K562 (cell line): ENCODE measurements at regions not wholly inside any gene's neighbourhood (a gene's known extent, or its start where the extent isn't known, plus 50 kb on each side); places are given as distances from the start of the nearest gene placed in this dataset.

Experiments used
- ATF1 ChIP-seq, 2 experiments: fragments of 450-650 bp in 1 of 2; IDR thresholded peaks; 2 replicates each; pipeline ENCODE4 v1.6.1; 2016; ENCODE audit warnings: missing compliant biosample characterization in 1 of 2, missing genetic modification characterization in 1 of 2
- HNRNPLL ChIP-seq: fragments of 200-400 bp; formaldehyde crosslinking; IDR thresholded peaks from 2 replicates; pipeline ENCODE4 v1.6.1; 2017; ENCODE audit warnings: low read length, low read depth, mild to moderate bottlenecking; ENCODE audit not compliant: poor library complexity, severe bottlenecking
- LCOR ChIP-seq: sonication (generic); formaldehyde crosslinking; IDR thresholded peaks from 2 replicates; pipeline ENCODE4 v1.8.0; 2022; ENCODE audit warnings: mild to moderate bottlenecking, missing genetic modification reagents
- MAFG ChIP-seq: fragments of 450-650 bp; conservative IDR thresholded peaks from 2 replicates; pipeline ENCODE4 v1.6.1; 2016; ENCODE audit warnings: missing genetic modification characterization, missing compliant biosample characterization
- NONO ChIP-seq, 2 experiments: fragments of 200-400 bp in 1 of 2; fragments of 450-650 bp in 1 of 2; formaldehyde crosslinking in 1 of 2; IDR thresholded peaks; 2 replicates each; pipeline ENCODE4 v1.6.1; 2017; ENCODE audit warnings: low read depth in 2 of 2, mild to moderate bottlenecking in 2 of 2, moderate library complexity in 2 of 2, low read length in 1 of 2
- RAD51 ChIP-seq: fragments of 450-650 bp; IDR thresholded peaks from 2 replicates; pipeline ENCODE4 v1.7.1; 2016; ENCODE audit warnings: low read depth, mild to moderate bottlenecking, borderline replicate concordance
- SIN3B ChIP-seq: fragments of 450-650 bp; IDR thresholded peaks from 2 replicates; pipeline ENCODE4 v1.6.1; 2017; ENCODE audit warnings: low read depth, mild to moderate bottlenecking, moderate library complexity
- U2AF2 ChIP-seq: fragments of 200-400 bp; formaldehyde crosslinking; optimal IDR thresholded peaks from 2 replicates; pipeline ENCODE3; 2017; ENCODE audit warnings: low read depth, mild to moderate bottlenecking, low read length
- ZNF121 ChIP-seq: sonication (generic); formaldehyde crosslinking; conservative IDR thresholded peaks from 2 replicates; pipeline ENCODE4 v1.8.0; 2022; ENCODE audit warnings: missing genetic modification reagents
- ZNF347 ChIP-seq: fragments of 450-650 bp; formaldehyde crosslinking; IDR thresholded peaks from 2 replicates; pipeline ENCODE4 v1.4.0; 2020; ENCODE audit warnings: low read depth, mild to moderate bottlenecking, moderate library complexity
- TF ChIP-seq, protein P1 (sequence below), 3 experiments: fragments of 200-800 bp in 1 of 3; sonication (Bioruptor generic) in 1 of 3; sonication (generic) in 1 of 3; formaldehyde crosslinking in 1 of 3; IDR thresholded peaks; 2 replicates each; pipeline versions ENCODE4 v1.6.1 to v1.8.0; 2016 to 2022; ENCODE audit warnings: mild to moderate bottlenecking in 2 of 3, missing compliant biosample characterization in 2 of 3, missing genetic modification characterization in 2 of 3, missing genetic modification reagents in 1 of 3
- TF ChIP-seq, protein P2 (sequence below): fragments of 450-650 bp; IDR thresholded peaks from 2 replicates; pipeline ENCODE4 v1.6.1; 2016; ENCODE audit warnings: missing biosample characterization, missing genetic modification characterization
- TF ChIP-seq, protein P3 (sequence below), 2 experiments: fragments of 450-650 bp; IDR thresholded peaks; 2 replicates each; pipeline ENCODE4 v1.6.1; 2018; ENCODE audit warnings: mild to moderate bottlenecking in 2 of 2, low read depth in 1 of 2; ENCODE audit not compliant: partially characterized antibody in 2 of 2
- TF ChIP-seq, protein P4 (sequence below): fragments of 200-800 bp; sonication (Bioruptor generic); IDR thresholded peaks from 2 replicates; pipeline ENCODE4 v1.6.1; 2016; ENCODE audit warnings: missing genetic modification characterization, missing compliant biosample characterization

DNA sequence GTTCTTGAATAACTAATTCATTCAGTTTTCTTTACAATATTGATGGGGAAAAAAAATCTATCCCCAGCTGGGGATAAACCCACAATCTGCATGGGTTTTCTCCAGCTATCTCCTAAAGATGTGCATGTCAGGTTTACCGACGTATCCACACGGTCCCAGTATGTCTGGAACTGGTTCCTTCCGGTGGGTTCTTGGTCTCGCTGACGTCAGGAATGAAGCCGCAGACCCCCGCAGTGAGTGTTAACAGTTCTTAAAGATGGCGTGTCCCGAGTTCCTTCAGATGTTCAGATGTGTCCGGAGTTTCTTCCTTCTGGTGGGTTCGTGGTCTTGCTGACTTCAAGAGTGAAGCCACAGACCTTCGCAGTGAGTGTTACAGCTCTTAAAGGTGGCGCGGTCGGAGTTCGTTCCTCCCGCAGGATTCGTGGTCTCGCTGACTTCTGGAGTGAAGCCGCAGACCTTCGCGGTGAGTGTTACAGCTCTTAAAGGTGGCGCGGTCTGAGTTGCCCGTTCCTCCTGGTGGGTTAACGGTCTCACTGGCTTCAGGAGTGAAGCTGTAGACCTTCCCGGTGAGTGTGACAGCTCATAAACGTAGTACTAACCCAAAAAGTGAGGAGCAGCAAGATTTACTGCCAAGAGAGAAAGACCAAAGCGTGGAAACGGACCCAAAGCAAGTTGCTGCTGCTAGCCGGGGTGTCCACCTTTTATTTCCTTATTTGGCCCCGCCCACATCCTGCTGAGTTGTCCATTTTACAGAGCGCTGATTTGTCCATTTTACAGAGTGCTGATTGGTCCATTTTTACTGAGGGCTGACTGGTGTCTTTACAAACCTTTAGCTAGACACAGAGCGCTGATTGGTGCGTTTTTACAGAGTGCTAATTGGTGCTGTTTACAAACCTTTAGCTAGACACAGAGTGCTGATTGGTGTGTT lies 195.1 kb upstream of the NR2F2 start (continued):
- TF ChIP-seq, protein P1, sequence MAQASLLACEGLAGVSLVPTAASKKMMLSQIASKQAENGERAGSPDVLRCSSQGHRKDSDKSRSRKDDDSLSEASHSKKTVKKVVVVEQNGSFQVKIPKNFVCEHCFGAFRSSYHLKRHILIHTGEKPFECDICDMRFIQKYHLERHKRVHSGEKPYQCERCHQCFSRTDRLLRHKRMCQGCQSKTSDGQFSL (CRISPR knock-in tag; IDR thresholded peaks at IDR 0.05), result no peak
- TF ChIP-seq, protein P1 (tag; IDR thresholded peaks at IDR 0.05), result no peak
- no peak for TF ChIP-seq ATF1 (CRISPR knock-in tag; IDR thresholded peaks at IDR 0.05)
- peak; percentile 30; the same call in 1 of the 2 replicates for TF ChIP-seq ATF1 (tag; IDR thresholded peaks at IDR 0.05)
- TF ChIP-seq U2AF2, result no peak
- TF ChIP-seq, protein P2, sequence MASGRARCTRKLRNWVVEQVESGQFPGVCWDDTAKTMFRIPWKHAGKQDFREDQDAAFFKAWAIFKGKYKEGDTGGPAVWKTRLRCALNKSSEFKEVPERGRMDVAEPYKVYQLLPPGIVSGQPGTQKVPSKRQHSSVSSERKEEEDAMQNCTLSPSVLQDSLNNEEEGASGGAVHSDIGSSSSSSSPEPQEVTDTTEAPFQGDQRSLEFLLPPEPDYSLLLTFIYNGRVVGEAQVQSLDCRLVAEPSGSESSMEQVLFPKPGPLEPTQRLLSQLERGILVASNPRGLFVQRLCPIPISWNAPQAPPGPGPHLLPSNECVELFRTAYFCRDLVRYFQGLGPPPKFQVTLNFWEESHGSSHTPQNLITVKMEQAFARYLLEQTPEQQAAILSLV (tag), result no peak
- no peak for TF ChIP-seq SIN3B
- no peak for TF ChIP-seq RAD51
- TF ChIP-seq, protein P3, sequence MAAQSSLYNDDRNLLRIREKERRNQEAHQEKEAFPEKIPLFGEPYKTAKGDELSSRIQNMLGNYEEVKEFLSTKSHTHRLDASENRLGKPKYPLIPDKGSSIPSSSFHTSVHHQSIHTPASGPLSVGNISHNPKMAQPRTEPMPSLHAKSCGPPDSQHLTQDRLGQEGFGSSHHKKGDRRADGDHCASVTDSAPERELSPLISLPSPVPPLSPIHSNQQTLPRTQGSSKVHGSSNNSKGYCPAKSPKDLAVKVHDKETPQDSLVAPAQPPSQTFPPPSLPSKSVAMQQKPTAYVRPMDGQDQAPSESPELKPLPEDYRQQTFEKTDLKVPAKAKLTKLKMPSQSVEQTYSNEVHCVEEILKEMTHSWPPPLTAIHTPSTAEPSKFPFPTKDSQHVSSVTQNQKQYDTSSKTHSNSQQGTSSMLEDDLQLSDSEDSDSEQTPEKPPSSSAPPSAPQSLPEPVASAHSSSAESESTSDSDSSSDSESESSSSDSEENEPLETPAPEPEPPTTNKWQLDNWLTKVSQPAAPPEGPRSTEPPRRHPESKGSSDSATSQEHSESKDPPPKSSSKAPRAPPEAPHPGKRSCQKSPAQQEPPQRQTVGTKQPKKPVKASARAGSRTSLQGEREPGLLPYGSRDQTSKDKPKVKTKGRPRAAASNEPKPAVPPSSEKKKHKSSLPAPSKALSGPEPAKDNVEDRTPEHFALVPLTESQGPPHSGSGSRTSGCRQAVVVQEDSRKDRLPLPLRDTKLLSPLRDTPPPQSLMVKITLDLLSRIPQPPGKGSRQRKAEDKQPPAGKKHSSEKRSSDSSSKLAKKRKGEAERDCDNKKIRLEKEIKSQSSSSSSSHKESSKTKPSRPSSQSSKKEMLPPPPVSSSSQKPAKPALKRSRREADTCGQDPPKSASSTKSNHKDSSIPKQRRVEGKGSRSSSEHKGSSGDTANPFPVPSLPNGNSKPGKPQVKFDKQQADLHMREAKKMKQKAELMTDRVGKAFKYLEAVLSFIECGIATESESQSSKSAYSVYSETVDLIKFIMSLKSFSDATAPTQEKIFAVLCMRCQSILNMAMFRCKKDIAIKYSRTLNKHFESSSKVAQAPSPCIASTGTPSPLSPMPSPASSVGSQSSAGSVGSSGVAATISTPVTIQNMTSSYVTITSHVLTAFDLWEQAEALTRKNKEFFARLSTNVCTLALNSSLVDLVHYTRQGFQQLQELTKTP (IDR thresholded peaks at IDR 0.05; ENCODE audit: low read depth in 1 of 2, partially characterized antibody in 2 of 2), result peak in 1 of 2 experiments; percentile 41
- no peak for TF ChIP-seq ZNF121 (CRISPR knock-in tag)
- peak; percentile 32 for TF ChIP-seq HNRNPLL
- TF ChIP-seq ZNF347 (CRISPR knock-in tag), result no peak
- TF ChIP-seq LCOR, result peak; percentile 61; the same call in 1 of the 2 replicates
- TF ChIP-seq NONO (IDR thresholded peaks at IDR 0.05; ENCODE audit: low read depth in 2 of 2, low read length in 1 of 2), result no peak
- TF ChIP-seq, protein P4, sequence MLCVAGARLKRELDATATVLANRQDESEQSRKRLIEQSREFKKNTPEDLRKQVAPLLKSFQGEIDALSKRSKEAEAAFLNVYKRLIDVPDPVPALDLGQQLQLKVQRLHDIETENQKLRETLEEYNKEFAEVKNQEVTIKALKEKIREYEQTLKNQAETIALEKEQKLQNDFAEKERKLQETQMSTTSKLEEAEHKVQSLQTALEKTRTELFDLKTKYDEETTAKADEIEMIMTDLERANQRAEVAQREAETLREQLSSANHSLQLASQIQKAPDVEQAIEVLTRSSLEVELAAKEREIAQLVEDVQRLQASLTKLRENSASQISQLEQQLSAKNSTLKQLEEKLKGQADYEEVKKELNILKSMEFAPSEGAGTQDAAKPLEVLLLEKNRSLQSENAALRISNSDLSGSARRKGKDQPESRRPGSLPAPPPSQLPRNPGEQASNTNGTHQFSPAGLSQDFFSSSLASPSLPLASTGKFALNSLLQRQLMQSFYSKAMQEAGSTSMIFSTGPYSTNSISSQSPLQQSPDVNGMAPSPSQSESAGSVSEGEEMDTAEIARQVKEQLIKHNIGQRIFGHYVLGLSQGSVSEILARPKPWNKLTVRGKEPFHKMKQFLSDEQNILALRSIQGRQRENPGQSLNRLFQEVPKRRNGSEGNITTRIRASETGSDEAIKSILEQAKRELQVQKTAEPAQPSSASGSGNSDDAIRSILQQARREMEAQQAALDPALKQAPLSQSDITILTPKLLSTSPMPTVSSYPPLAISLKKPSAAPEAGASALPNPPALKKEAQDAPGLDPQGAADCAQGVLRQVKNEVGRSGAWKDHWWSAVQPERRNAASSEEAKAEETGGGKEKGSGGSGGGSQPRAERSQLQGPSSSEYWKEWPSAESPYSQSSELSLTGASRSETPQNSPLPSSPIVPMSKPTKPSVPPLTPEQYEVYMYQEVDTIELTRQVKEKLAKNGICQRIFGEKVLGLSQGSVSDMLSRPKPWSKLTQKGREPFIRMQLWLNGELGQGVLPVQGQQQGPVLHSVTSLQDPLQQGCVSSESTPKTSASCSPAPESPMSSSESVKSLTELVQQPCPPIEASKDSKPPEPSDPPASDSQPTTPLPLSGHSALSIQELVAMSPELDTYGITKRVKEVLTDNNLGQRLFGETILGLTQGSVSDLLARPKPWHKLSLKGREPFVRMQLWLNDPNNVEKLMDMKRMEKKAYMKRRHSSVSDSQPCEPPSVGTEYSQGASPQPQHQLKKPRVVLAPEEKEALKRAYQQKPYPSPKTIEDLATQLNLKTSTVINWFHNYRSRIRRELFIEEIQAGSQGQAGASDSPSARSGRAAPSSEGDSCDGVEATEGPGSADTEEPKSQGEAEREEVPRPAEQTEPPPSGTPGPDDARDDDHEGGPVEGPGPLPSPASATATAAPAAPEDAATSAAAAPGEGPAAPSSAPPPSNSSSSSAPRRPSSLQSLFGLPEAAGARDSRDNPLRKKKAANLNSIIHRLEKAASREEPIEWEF, result no peak
- peak; percentile 76 for TF ChIP-seq MAFG (tag)
